ENCODE measurements at regions not wholly inside any gene's neighbourhood (a gene's known extent, or its start where the extent isn't known, plus 50 kb on each side); places are given as distances from the start of the nearest gene placed in this dataset.

GRCh38 chr2:14684516-14684915, 52.0 kb downstream of the LRATD1 start:
- no peak for DNase-seq

GRCh38 chr2:14690926-14691325, 58.4 kb downstream of the LRATD1 start:
- no peak for DNase-seq

- DNase-seq, result no peak
Observed at GRCh38 chr2:14693874-14694273, 61.4 kb downstream of the LRATD1 start.

GRCh38 chr2:14700753-14701152, 68.2 kb downstream of the LRATD1 start:
- DNase-seq, result no peak

GRCh38 chr2:14702258-14702657, 69.7 kb downstream of the LRATD1 start:
- DNase-seq, result no peak

GRCh38 chr2:14706201-14706600, 73.7 kb downstream of the LRATD1 start:
- DNase-seq, result no peak

- no peak for DNase-seq
Observed at GRCh38 chr2:14712111-14712510, 79.6 kb downstream of the LRATD1 start.

- no peak for DNase-seq
Observed at GRCh38 chr2:14713248-14713647, 80.7 kb downstream of the LRATD1 start.

- no peak for DNase-seq
Observed at GRCh38 chr2:14715600-14715999, 83.1 kb downstream of the LRATD1 start.

- no peak for DNase-seq
Observed at GRCh38 chr2:14716319-14716718, 83.8 kb downstream of the LRATD1 start.

GRCh38 chr2:14717131-14717530, 84.6 kb downstream of the LRATD1 start:
- no peak for DNase-seq

GRCh38 chr2:14720319-14720718, 87.8 kb downstream of the LRATD1 start:
- DNase-seq, result no peak

GRCh38 chr2:14720739-14721138, 88.2 kb downstream of the LRATD1 start:
- no peak for DNase-seq

GRCh38 chr2:14722904-14723570, 90.5 kb downstream of the LRATD1 start:
- peak in 2 of 51 donors; percentile 2 to 5 for DNase-seq

GRCh38 chr2:14723684-14724083, 91.2 kb downstream of the LRATD1 start:
- DNase-seq, result no peak

- no peak for DNase-seq
Observed at GRCh38 chr2:14735696-14736095, 103.2 kb downstream of the LRATD1 start.

GRCh38 chr2:14737201-14737600, 104.7 kb downstream of the LRATD1 start:
- no peak for DNase-seq

- no peak for DNase-seq
Observed at GRCh38 chr2:14743861-14744260, 111.3 kb downstream of the LRATD1 start.

- no peak for DNase-seq
Observed at GRCh38 chr2:14745288-14746076, 113.0 kb downstream of the LRATD1 start.

- DNase-seq, result no peak
Observed at GRCh38 chr2:14746133-14746532, 113.6 kb downstream of the LRATD1 start.

- no peak for DNase-seq
Observed at GRCh38 chr2:14747447-14747846, 114.9 kb downstream of the LRATD1 start.

- DNase-seq, result no peak
Observed at GRCh38 chr2:14749884-14750283, 117.4 kb downstream of the LRATD1 start.

GRCh38 chr2:14750433-14750832, 117.9 kb downstream of the LRATD1 start:
- no peak for DNase-seq
